HCT116 (cell line): ENCODE measurements at regions not wholly inside any gene's neighbourhood (a gene's known extent, or its start where the extent isn't known, plus 50 kb on each side); places are given as distances from the start of the nearest gene placed in this dataset.

Experiments used
- ATAC-seq: fragments of 200-7000 bp; cut with Tn5 transposase; 2 replicates; pipeline ENCODE4 v1.9.1; 2020; ENCODE audit warnings: mild to moderate bottlenecking, moderate library complexity
- BruUV-seq: library from RNA; stranded (reverse); fragments of 400-500 nt; replicated peaks from 2 replicates; lab custom pipeline; 2021; lab: Mats Ljungman, UMichigan
- CTCF ChIA-PET: fragments of 300-600 bp; sonication (Branson Sonifier 250); formaldehyde crosslinking; loops from one replicate; lab custom pipeline; 2021; ENCODE audit warnings: antibody characterized with exemption; lab: Charles Lee
- POLR2A ChIA-PET: fragments of 300-600, 350-600 bp; sonication (Branson Sonifier 250); formaldehyde crosslinking; loops from one replicate; lab custom pipeline; 2021; ENCODE audit warnings: antibody characterized with exemption; lab: Charles Lee
- RAD21 ChIA-PET, 2 experiments: fragments of 300-600 bp; sonication (Branson Sonifier 250); formaldehyde crosslinking; loops; one replicate each; lab custom pipeline; 2023; ENCODE audit warnings: low total read pairs in 2 of 2; ENCODE audit not compliant: uncharacterized antibody in 2 of 2, unreplicated experiment in 2 of 2, low non-redundant PET in 1 of 2; lab: Charles Lee
- DNase-seq: peaks from one replicate; pipeline ENCODE4 v3.0.0-alpha.2; 2010; ENCODE audit warnings: low read depth, low spot score
- H2AFZ ChIP-seq: fragments of 200-600 bp; shearing (Covaris generic), sonication (generic); 2 replicates; pipeline ENCODE4 v1.6.1; 2017; ENCODE audit warnings: low read depth, mixed run types, mixed read lengths, antibody characterized with exemption, low read length; ENCODE audit not compliant: poor library complexity, severe bottlenecking
- H3K27ac ChIP-seq: 2 replicates; pipeline ENCODE4 v1.5.1; 2012; ENCODE audit warnings: low read depth, low read length
- H3K27me3 ChIP-seq: fragments of 200-600 bp; sonication (generic); 2 replicates; pipeline ENCODE4 v1.6.1; 2016; ENCODE audit warnings: mixed run types, low read length, mixed read lengths; ENCODE audit not compliant: insufficient read depth
- H3K36me3 ChIP-seq, 2 experiments: fragments of 200-500 bp in 1 of 2; fragments of 200-600 bp in 1 of 2; sonication (Bioruptor generic) in 1 of 2; sonication (generic) in 1 of 2; 2 replicates each; pipeline versions ENCODE4 v1.5.1 to v1.6.1; 2014 to 2016; ENCODE audit warnings: low read length in 2 of 2, inconsistent platforms in 1 of 2, mixed read lengths in 1 of 2, mixed run types in 1 of 2; ENCODE audit not compliant: insufficient read depth in 2 of 2, control insufficient read depth in 1 of 2
- H3K4me1 ChIP-seq, 2 experiments: fragments of 200-600 bp in 1 of 2; sonication (generic) in 1 of 2; 2 replicates each; pipeline versions ENCODE4 v1.5.1 to v1.6.1; 2012 to 2017; ENCODE audit warnings: low read length in 2 of 2, inconsistent platforms in 1 of 2, mild to moderate bottlenecking in 1 of 2, mixed read lengths in 1 of 2, mixed run types in 1 of 2, moderate library complexity in 1 of 2; ENCODE audit not compliant: insufficient read depth in 2 of 2, control insufficient read depth in 1 of 2
- H3K4me2 ChIP-seq: fragments of 200-600 bp; sonication (generic); 2 replicates; pipeline ENCODE4 v1.6.1; 2017; ENCODE audit warnings: mixed run types, low read length, mixed read lengths
- H3K4me3 ChIP-seq, 2 experiments: fragments of 200-600 bp in 1 of 2; sonication (generic) in 1 of 2; replicated peaks in 1 of 2; 2 replicates each; pipeline ENCODE4 v1.5.1; 2011 to 2016; ENCODE audit warnings: low read length in 2 of 2, control low read depth in 1 of 2, low read depth in 1 of 2, mild to moderate bottlenecking in 1 of 2, mixed read lengths in 1 of 2, mixed run types in 1 of 2
- H3K79me2 ChIP-seq: fragments of 200-600 bp; sonication (generic); 2 replicates; pipeline ENCODE4 v1.6.1; 2017; ENCODE audit warnings: mild to moderate bottlenecking, mixed run types, low read length, moderate library complexity, mixed read lengths; ENCODE audit not compliant: insufficient read depth
- H3K9ac ChIP-seq: fragments of 200-600 bp; sonication (generic); 2 replicates; pipeline ENCODE4 v1.6.1; 2016; ENCODE audit warnings: low read length, mixed read lengths
- H3K9me2 ChIP-seq: fragments of 200-600 bp; sonication (generic), shearing (Covaris generic); 2 replicates; pipeline ENCODE4 v1.6.1; 2017; ENCODE audit warnings: mixed run types, mild to moderate bottlenecking, moderate library complexity; ENCODE audit not compliant: insufficient read depth
- H3K9me3 ChIP-seq, 2 experiments: fragments of 200-500 bp in 1 of 2; fragments of 200-600 bp in 1 of 2; sonication (Bioruptor generic) in 1 of 2; sonication (generic) in 1 of 2; 2 replicates each; pipeline ENCODE4 v1.6.1; 2014 to 2017; ENCODE audit warnings: low read length in 2 of 2, mixed read lengths in 2 of 2, inconsistent platforms in 1 of 2, low read depth in 1 of 2, mild to moderate bottlenecking in 1 of 2, mixed run types in 1 of 2, moderate library complexity in 1 of 2; ENCODE audit not compliant: control insufficient read depth in 1 of 2, insufficient read depth in 1 of 2
- H4K20me1 ChIP-seq: fragments of 200-600 bp; sonication (generic), shearing (Covaris generic); 2 replicates; pipeline ENCODE4 v1.6.1; 2017; ENCODE audit warnings: mixed run types, mild to moderate bottlenecking, moderate library complexity; ENCODE audit not compliant: insufficient read depth
- CTCF ChIP-seq, 3 experiments: fragments of 200-600 bp in 1 of 3; sonication (generic) in 1 of 3; IDR thresholded peaks in 2 of 3; conservative IDR thresholded peaks in 1 of 3; 2 replicates each; pipeline ENCODE4 v1.5.1; 2012 to 2017; ENCODE audit warnings: low read depth in 2 of 3, low read length in 2 of 3, antibody characterized with exemption in 1 of 3, borderline replicate concordance in 1 of 3, control low read depth in 1 of 3, mild to moderate bottlenecking in 1 of 3, mixed read lengths in 1 of 3, mixed run types in 1 of 3, moderate library complexity in 1 of 3; ENCODE audit not compliant: insufficient read depth in 1 of 3
- ELF1 ChIP-seq: IDR thresholded peaks from 2 replicates; pipeline ENCODE4 v1.6.1; 2012; ENCODE audit warnings: low read depth, borderline replicate concordance
- FOSL1 ChIP-seq: IDR thresholded peaks from 2 replicates; pipeline ENCODE4 v1.6.1; 2012; ENCODE audit warnings: low read depth
- JUND ChIP-seq: IDR thresholded peaks from 2 replicates; pipeline ENCODE4 v1.6.1; 2012
- POLR2A ChIP-seq: IDR thresholded peaks from 2 replicates; pipeline ENCODE4 v1.7.0; 2011; ENCODE audit warnings: borderline replicate concordance; ENCODE audit not compliant: insufficient read depth, insufficient read length; ENCODE audit errors: extremely low read depth
- RAD21 ChIP-seq: IDR thresholded peaks from 2 replicates; pipeline ENCODE4 v1.6.1; 2012; ENCODE audit warnings: low read depth, mild to moderate bottlenecking
- TCF7L2 ChIP-seq: IDR thresholded peaks from 2 replicates; pipeline ENCODE4 v1.7.0; 2011; ENCODE audit warnings: borderline replicate concordance, inconsistent platforms; ENCODE audit not compliant: insufficient read depth, insufficient read length; ENCODE audit errors: extremely low read depth
- ZFX ChIP-seq: fragments of 450-650 bp; IDR thresholded peaks from 2 replicates; pipeline ENCODE4 v1.6.1; 2017
- intact Hi-C: fragments of 100-400 bp; cut with micrococcal nuclease; formaldehyde crosslinking; loops from 2 replicates; pipeline ENCODE4 v1.10.0; 2022
- TF ChIP-seq, protein P1 (sequence below): IDR thresholded peaks from 2 replicates; pipeline ENCODE4 v1.6.1; 2012; ENCODE audit warnings: low read depth

DNA sequence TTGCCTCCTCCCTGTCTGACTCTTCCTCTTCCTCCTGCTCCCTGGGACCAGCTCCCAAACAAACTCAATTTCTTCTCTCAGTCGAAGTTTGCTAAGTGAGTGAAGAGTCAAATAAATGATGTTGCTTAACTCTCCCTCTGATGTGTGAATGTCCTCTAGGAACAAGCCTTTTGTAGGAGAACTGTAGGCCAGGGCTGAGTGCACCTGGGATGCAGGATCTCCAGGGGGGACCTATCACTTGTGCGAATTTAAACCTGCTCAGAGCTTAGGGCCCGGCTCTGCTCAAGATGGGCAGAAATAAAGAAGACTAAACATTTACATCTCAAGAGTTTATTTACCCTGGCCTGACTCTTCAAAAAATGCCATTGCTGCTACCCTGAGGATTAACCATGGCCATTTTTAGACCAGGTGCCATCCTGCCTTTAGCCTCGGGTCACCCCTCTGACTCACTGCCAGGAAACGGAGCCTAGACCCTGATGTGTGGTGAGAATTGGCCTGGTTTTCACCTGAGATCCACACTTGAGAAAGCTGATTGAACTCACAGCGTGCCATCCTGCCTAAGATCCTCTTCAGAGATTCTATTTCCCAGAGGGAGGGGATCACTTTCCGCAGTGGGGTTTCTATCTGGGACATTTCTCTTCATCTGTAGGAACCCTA, 63.6 kb upstream of the CD93 start (continued):
- TF ChIP-seq CTCF (IDR thresholded peaks at IDR 0.05 in 2 of 3, conservative IDR thresholded peaks at IDR 0.05 in 1 of 3; ENCODE audit: borderline replicate concordance in 1 of 3, insufficient read depth in 1 of 3, low read depth in 2 of 3, low read length in 2 of 3) (no peak), POLR2A (no peak), ZFX (no peak)

- CTCF ChIA-PET: no interaction called here
- no peaks in the 10 kb centered on the region for H4K20me1 ChIP-seq
- no peak for TF ChIP-seq ELF1
- TF ChIP-seq TCF7L2: no peak
- no peak for TF ChIP-seq RAD21
- no peak for TF ChIP-seq JUND
- TF ChIP-seq ZFX: no peak
- no peak for TF ChIP-seq FOSL1
- no peak for TF ChIP-seq CTCF (IDR thresholded peaks at IDR 0.05 in 2 of 3, conservative IDR thresholded peaks at IDR 0.05 in 1 of 3; ENCODE audit: borderline replicate concordance in 1 of 3, insufficient read depth in 1 of 3, low read depth in 2 of 3, low read length in 2 of 3)
- TF ChIP-seq, protein P1, sequence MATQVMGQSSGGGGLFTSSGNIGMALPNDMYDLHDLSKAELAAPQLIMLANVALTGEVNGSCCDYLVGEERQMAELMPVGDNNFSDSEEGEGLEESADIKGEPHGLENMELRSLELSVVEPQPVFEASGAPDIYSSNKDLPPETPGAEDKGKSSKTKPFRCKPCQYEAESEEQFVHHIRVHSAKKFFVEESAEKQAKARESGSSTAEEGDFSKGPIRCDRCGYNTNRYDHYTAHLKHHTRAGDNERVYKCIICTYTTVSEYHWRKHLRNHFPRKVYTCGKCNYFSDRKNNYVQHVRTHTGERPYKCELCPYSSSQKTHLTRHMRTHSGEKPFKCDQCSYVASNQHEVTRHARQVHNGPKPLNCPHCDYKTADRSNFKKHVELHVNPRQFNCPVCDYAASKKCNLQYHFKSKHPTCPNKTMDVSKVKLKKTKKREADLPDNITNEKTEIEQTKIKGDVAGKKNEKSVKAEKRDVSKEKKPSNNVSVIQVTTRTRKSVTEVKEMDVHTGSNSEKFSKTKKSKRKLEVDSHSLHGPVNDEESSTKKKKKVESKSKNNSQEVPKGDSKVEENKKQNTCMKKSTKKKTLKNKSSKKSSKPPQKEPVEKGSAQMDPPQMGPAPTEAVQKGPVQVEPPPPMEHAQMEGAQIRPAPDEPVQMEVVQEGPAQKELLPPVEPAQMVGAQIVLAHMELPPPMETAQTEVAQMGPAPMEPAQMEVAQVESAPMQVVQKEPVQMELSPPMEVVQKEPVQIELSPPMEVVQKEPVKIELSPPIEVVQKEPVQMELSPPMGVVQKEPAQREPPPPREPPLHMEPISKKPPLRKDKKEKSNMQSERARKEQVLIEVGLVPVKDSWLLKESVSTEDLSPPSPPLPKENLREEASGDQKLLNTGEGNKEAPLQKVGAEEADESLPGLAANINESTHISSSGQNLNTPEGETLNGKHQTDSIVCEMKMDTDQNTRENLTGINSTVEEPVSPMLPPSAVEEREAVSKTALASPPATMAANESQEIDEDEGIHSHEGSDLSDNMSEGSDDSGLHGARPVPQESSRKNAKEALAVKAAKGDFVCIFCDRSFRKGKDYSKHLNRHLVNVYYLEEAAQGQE: no peak
- TF ChIP-seq, all 23 proteins: peak for 0
- Histone ChIP-seq H3K9ac (peak overlapping the region; percentile 65), H2AFZ (no peak overlapping the region), H3K36me3 (no peaks in the 10 kb centered on the region), H3K4me2 (peak overlapping the region; percentile 92), H3K4me1 (peaks cover 18 to 76% of the 10 kb centered on the region in 2 experiments), H3K9me3 (no peaks in the 10 kb centered on the region), H3K27me3 (no peaks in the 10 kb centered on the region), H3K9me2 (no peaks in the 10 kb centered on the region), H3K79me2 (no peaks in the 10 kb centered on the region), H3K27ac (peak overlapping the region; percentile 33; the same call in 1 of the 2 replicates), H3K4me3 (peak overlapping the region in 1 of 2 experiments; percentile 52; a peak in 1 of 4 replicates)
- ATAC-seq (no peak), DNase-seq (no peak)
- ChIA-PET RAD21 (no interaction called here), POLR2A (interaction anchor here (1.4 kb wide), 1 partner anchor 11 kb away, joined by 4 read pairs; no protein-coding TSS in a partner anchor)
- no TSS peak for BruUV-seq
- intact Hi-C loops: loop anchor here (10.0 kb wide), 1 partner anchor 206 kb away; the partner anchor contains the start of gene NXT1
Measured at GRCh38 chr20:23148731-23149570, 62.8 kb upstream of the CD93 start.
